Mesenchymal stem cell (in vitro differentiated cells and primary cell): ENCODE measurements at regions not wholly inside any gene's neighbourhood (a gene's known extent, or its start where the extent isn't known, plus 50 kb on each side); places are given as distances from the start of the nearest gene placed in this dataset.

Experiments used
- DNase-seq: peaks from one replicate; pipeline ENCODE4 v3.0.0-alpha.2; 2013
- H2AFZ ChIP-seq: one replicate; pipeline ENCODE4 v1.6.1; 2013; ENCODE audit warnings: low read depth, mild to moderate bottlenecking, control low read depth, inconsistent platforms, low read length, moderate library complexity
- H2AK5ac ChIP-seq: 2 replicates; pipeline ENCODE4 v1.6.1; 2013; ENCODE audit warnings: low read length, moderate library complexity, mild to moderate bottlenecking, inconsistent platforms; ENCODE audit not compliant: severe bottlenecking
- H2BK120ac ChIP-seq: one replicate; pipeline ENCODE4 v1.6.1; 2013; ENCODE audit warnings: low read depth, mild to moderate bottlenecking, inconsistent platforms, low read length, moderate library complexity
- H2BK12ac ChIP-seq, 2 experiments: one replicate each; pipeline ENCODE4 v1.6.1; 2013; ENCODE audit warnings: inconsistent platforms in 2 of 2, low read length in 2 of 2, mild to moderate bottlenecking in 2 of 2, moderate library complexity in 2 of 2, control low read depth in 1 of 2
- H2BK15ac ChIP-seq: one replicate; pipeline ENCODE4 v1.6.1; 2013; ENCODE audit warnings: mild to moderate bottlenecking, low read depth, inconsistent platforms; ENCODE audit not compliant: poor library complexity, severe bottlenecking
- H2BK5ac ChIP-seq: 2 replicates; pipeline ENCODE4 v1.6.1; 2013; ENCODE audit warnings: low read depth, mild to moderate bottlenecking, low read length, control low read depth, inconsistent platforms; ENCODE audit not compliant: poor library complexity, severe bottlenecking
- H3K14ac ChIP-seq, 2 experiments: one replicate each; pipeline ENCODE4 v1.6.1; 2013; ENCODE audit warnings: inconsistent platforms in 2 of 2, low read length in 2 of 2, control low read depth in 1 of 2, mild to moderate bottlenecking in 1 of 2, moderate library complexity in 1 of 2
- H3K18ac ChIP-seq, 2 experiments: one replicate each; pipeline ENCODE4 v1.6.1; 2013; ENCODE audit warnings: inconsistent platforms in 2 of 2, low read length in 2 of 2, control low read depth in 1 of 2, low read depth in 1 of 2, mild to moderate bottlenecking in 1 of 2
- H3K23ac ChIP-seq, 2 experiments: one replicate each; pipeline ENCODE4 v1.6.1; 2013; ENCODE audit warnings: inconsistent platforms in 2 of 2, low read length in 2 of 2, mild to moderate bottlenecking in 2 of 2, moderate library complexity in 2 of 2, control low read depth in 1 of 2
- H3K27ac ChIP-seq: 2 replicates; pipeline ENCODE4 v1.5.1; 2013; ENCODE audit warnings: mild to moderate bottlenecking, moderate library complexity, low read length, control low read depth, inconsistent platforms; ENCODE audit not compliant: poor library complexity, severe bottlenecking
- H3K27me3 ChIP-seq, 2 experiments: 2 replicates each; pipeline versions ENCODE4 v1.6.1 to v1.7.0; 2013; ENCODE audit warnings: low read length in 2 of 2, mild to moderate bottlenecking in 2 of 2, moderate library complexity in 2 of 2, control low read depth in 1 of 2, inconsistent platforms in 1 of 2; ENCODE audit not compliant: control insufficient read depth in 1 of 2, insufficient read depth in 1 of 2
- H3K36me3 ChIP-seq, 2 experiments: 2 replicates each; pipeline versions ENCODE4 v1.6.1 to v1.7.0; 2013; ENCODE audit warnings: low read length in 2 of 2, control low read depth in 1 of 2, inconsistent platforms in 1 of 2, low read depth in 1 of 2, mild to moderate bottlenecking in 1 of 2; ENCODE audit not compliant: insufficient read depth in 2 of 2, control insufficient read depth in 1 of 2
- H3K4ac ChIP-seq, 2 experiments: one replicate each; pipeline ENCODE4 v1.6.1; 2013; ENCODE audit warnings: inconsistent platforms in 2 of 2, low read length in 2 of 2, mild to moderate bottlenecking in 2 of 2, moderate library complexity in 2 of 2, control low read depth in 1 of 2, low read depth in 1 of 2
- H3K4me1 ChIP-seq: 2 replicates; pipeline ENCODE4 v1.6.1; 2013; ENCODE audit warnings: low read depth, low read length, control low read depth; ENCODE audit not compliant: control insufficient read depth, insufficient read depth
- H3K4me2 ChIP-seq: 2 replicates; pipeline ENCODE4 v1.6.1; 2013; ENCODE audit warnings: low read length, mild to moderate bottlenecking, inconsistent platforms; ENCODE audit not compliant: poor library complexity, severe bottlenecking
- H3K4me3 ChIP-seq, 2 experiments: 2 replicates each; pipeline versions ENCODE4 v1.5.1 to v1.7.0; 2013; ENCODE audit warnings: low read length in 2 of 2, mild to moderate bottlenecking in 2 of 2, control low read depth in 1 of 2, low read depth in 1 of 2; ENCODE audit not compliant: insufficient read depth in 1 of 2
- H3K79me1 ChIP-seq: replicated peaks from 2 replicates; pipeline ENCODE4 v1.6.1; 2013; ENCODE audit warnings: mild to moderate bottlenecking, control low read depth, low read length, inconsistent platforms; ENCODE audit not compliant: poor library complexity, severe bottlenecking
- H3K9ac ChIP-seq: 2 replicates; pipeline ENCODE4 v1.7.0; 2013; ENCODE audit warnings: mild to moderate bottlenecking, low read length, moderate library complexity
- H3K9me3 ChIP-seq: 2 replicates; pipeline ENCODE4 v1.7.0; 2013; ENCODE audit warnings: mild to moderate bottlenecking, low read length; ENCODE audit not compliant: control insufficient read depth
- H4K8ac ChIP-seq: one replicate; pipeline ENCODE4 v1.6.1; 2013; ENCODE audit warnings: inconsistent platforms, mild to moderate bottlenecking, low read length, moderate library complexity
- H4K91ac ChIP-seq: one replicate; pipeline ENCODE4 v1.6.1; 2013; ENCODE audit warnings: mild to moderate bottlenecking, low read length, inconsistent platforms
- WGBS: methylation state at CpG from one replicate; pipeline ENCODE4 v1.1.7; 2013; ENCODE audit warnings: mixed read lengths; 5-methylcytosine and 5-hydroxymethylcytosine counted together

DNA sequence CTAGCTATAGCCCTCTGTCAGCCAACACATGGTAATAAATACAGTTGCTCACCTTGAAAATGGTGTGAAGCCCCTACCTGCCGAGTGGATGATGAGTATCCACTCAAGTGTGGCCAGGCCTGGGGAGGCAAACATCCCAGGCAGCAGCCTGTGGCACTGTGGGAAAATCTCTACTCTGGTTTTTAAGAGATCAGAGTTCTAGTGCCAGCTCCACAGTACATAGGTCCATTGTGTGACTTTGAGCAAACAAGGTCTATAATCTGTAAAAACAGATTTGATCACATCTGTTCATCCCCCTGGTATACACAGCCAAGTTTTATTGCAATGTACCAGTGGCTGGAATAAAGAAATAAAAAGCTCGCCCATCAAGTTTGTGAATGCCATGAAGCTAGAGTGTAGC lies 82.7 kb upstream of the ARMC2 start:
- Histone ChIP-seq H3K4me2 (no peak overlapping the region), H3K27ac (no peak overlapping the region), H3K9me3 (no peaks in the 10 kb centered on the region), H3K27me3 (no peaks in the 10 kb centered on the region), H3K14ac (no peak overlapping the region), H4K8ac (no peak overlapping the region), H2AK5ac (no peak overlapping the region), H3K23ac (no peak overlapping the region), H2AFZ (no peak overlapping the region), H3K18ac (no peak overlapping the region), H3K36me3 (no peaks in the 10 kb centered on the region), H3K9ac (no peak overlapping the region), H3K4me1 (peaks cover 2% of the 10 kb centered on the region), H3K79me1 (no peaks in the 10 kb centered on the region), H2BK12ac (no peak overlapping the region), H2BK120ac (no peak overlapping the region), H2BK15ac (no peak overlapping the region), H4K91ac (no peak overlapping the region), H2BK5ac (no peak overlapping the region), H3K4ac (no peak overlapping the region), H3K4me3 (no peak overlapping the region)
- 91% methylated on average over 2 of the region's 2 CpGs for WGBS
- DNase-seq = no peak

DNA sequence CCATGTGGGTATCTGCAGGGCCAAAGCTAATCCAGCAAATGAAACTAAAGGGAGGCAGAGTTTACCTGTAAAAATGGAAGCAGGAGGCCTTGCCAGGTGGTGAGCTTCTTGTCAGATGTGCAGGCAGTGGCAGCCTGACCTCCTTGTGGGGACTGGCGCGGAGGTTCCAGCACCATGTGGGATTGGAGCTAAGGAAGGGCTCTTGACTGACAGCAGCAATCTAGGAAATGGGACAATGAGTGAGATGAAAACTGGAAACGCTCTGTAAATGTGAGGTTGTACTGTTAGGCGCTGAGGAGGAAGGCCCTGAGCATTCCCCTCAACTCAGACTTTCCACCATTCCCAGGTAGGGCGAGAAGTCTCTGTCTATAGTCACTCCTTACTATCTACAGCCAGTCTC lies 81.8 kb upstream of the ARMC2 start:
- Histone ChIP-seq H3K14ac (no peak overlapping the region), H3K4me1 (no peaks in the 10 kb centered on the region), H2BK15ac (no peak overlapping the region), H3K27ac (no peak overlapping the region), H2BK120ac (no peak overlapping the region), H2BK12ac (no peak overlapping the region), H3K79me1 (no peaks in the 10 kb centered on the region), H3K27me3 (no peaks in the 10 kb centered on the region), H2AFZ (no peak overlapping the region), H3K4me3 (no peak overlapping the region), H3K9me3 (no peaks in the 10 kb centered on the region), H3K4ac (no peak overlapping the region), H3K9ac (no peak overlapping the region), H4K8ac (no peak overlapping the region), H3K23ac (no peak overlapping the region), H3K18ac (no peak overlapping the region), H2AK5ac (no peak overlapping the region), H3K36me3 (no peaks in the 10 kb centered on the region), H4K91ac (no peak overlapping the region), H2BK5ac (no peak overlapping the region), H3K4me2 (no peak overlapping the region)
- no peak for DNase-seq
- WGBS = 97% methylated on average over 3 of the region's 5 CpGs

DNA sequence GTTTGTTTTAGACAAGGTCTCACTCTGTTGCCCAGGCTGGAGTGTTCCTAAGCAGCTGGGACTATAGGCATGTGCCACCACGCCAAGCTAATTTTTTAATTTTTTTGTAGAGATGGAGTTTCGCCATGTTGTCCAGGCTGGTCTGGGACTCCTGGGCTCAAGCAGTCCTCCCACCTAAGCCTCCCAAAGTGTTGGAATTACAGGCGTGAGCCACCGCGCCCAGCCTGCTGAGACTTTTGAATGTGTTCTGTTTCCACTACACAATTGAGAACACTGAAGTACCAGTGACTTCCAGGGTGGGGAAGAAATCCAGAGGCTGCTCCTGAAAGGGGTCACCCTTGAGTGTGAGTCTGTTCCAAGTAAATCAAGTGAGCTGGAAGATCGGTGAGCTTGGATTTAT lies 81.3 kb upstream of the ARMC2 start:
- H3K4me3 ChIP-seq = no peak overlapping the region
- H3K4me1 ChIP-seq = no peaks in the 10 kb centered on the region
- no peak overlapping the region for H2BK15ac ChIP-seq
- H3K4ac ChIP-seq = no peak overlapping the region
- H3K23ac ChIP-seq = no peak overlapping the region
- DNase-seq = no peak
- H2BK5ac ChIP-seq = no peak overlapping the region
- WGBS = 97% methylated on average over 4 of the region's 6 CpGs
- H3K18ac ChIP-seq = no peak overlapping the region
- H3K36me3 ChIP-seq = no peaks in the 10 kb centered on the region
- H3K27me3 ChIP-seq = no peaks in the 10 kb centered on the region
- H2AFZ ChIP-seq = no peak overlapping the region
- no peak overlapping the region for H2AK5ac ChIP-seq
- H3K14ac ChIP-seq = no peak overlapping the region
- no peak overlapping the region for H3K4me2 ChIP-seq
- H3K9me3 ChIP-seq = no peaks in the 10 kb centered on the region
- H3K9ac ChIP-seq = no peak overlapping the region
- H4K91ac ChIP-seq = no peak overlapping the region
- no peak overlapping the region for H4K8ac ChIP-seq
- H3K27ac ChIP-seq = no peak overlapping the region
- H2BK120ac ChIP-seq = no peak overlapping the region
- H3K79me1 ChIP-seq = no peaks in the 10 kb centered on the region
- H2BK12ac ChIP-seq = no peak overlapping the region

- Histone ChIP-seq H3K36me3 (no peaks in the 10 kb centered on the region), H3K4me3 (no peak overlapping the region), H3K4ac (no peak overlapping the region), H2BK5ac (no peak overlapping the region), H3K27me3 (no peaks in the 10 kb centered on the region), H3K14ac (no peak overlapping the region), H2BK120ac (no peak overlapping the region), H2BK12ac (no peak overlapping the region), H4K91ac (no peak overlapping the region), H3K18ac (no peak overlapping the region), H3K23ac (no peak overlapping the region), H3K9me3 (no peaks in the 10 kb centered on the region), H3K79me1 (no peaks in the 10 kb centered on the region), H3K27ac (no peak overlapping the region), H4K8ac (no peak overlapping the region), H3K9ac (no peak overlapping the region), H2BK15ac (no peak overlapping the region), H2AK5ac (no peak overlapping the region), H3K4me2 (no peak overlapping the region), H2AFZ (no peak overlapping the region), H3K4me1 (no peaks in the 10 kb centered on the region)
- WGBS = 89% methylated on average over 7 of the region's 7 CpGs
- DNase-seq = no peak
These were observed 80.6 kb upstream of the ARMC2 start for GRCh38 chr6:108767418-108768165.
